Kidney epithelial cell (primary cell): ENCODE measurements at regions not wholly inside any gene's neighbourhood (a gene's known extent, or its start where the extent isn't known, plus 50 kb on each side); places are given as distances from the start of the nearest gene placed in this dataset.

Experiments
- DNase-seq: peaks from one replicate; pipeline ENCODE4 v3.0.0-alpha.2; 2010; ENCODE audit warnings: low read depth
- H3K27me3 ChIP-seq: 2 replicates; pipeline ENCODE4 v1.6.0; 2011; ENCODE audit warnings: low read length; ENCODE audit not compliant: control insufficient read depth, insufficient read depth
- H3K36me3 ChIP-seq: 2 replicates; pipeline ENCODE4 v1.5.1; 2011; ENCODE audit warnings: low read length; ENCODE audit not compliant: control insufficient read depth, insufficient read depth
- H3K4me3 ChIP-seq: 2 replicates; pipeline ENCODE4 v1.5.1; 2011; ENCODE audit warnings: low read depth, mild to moderate bottlenecking, control low read depth, low read length
- TF ChIP-seq, protein P1 (sequence below): IDR thresholded peaks from 2 replicates; pipeline ENCODE4 v1.5.1; 2011; ENCODE audit warnings: mild to moderate bottlenecking, moderate library complexity, low read length, control low read depth, inconsistent platforms; ENCODE audit not compliant: insufficient read depth, poor library complexity, severe bottlenecking

DNA sequence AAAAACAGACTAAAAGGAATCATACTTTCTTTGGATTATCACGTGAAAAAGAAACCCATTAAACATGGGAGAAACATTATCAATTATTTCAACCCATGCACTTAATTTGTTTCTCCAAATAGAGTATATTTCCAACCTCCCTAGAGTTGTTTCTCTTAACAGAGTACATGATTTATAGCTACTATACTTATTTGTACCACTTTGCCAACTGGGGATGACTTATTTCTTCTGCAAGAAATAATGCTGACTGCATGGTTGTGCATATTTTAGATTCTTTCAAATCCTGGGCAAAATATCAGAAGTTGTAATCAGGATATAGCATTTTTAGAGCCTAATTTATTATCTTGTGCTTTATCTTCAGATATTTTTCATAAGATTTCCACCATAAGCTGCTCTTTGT lies 629.1 kb upstream of the EYS start:
- H3K36me3 ChIP-seq, result no peaks in the 10 kb centered on the region
- H3K4me3 ChIP-seq, result no peak overlapping the region
- TF ChIP-seq, protein P1, sequence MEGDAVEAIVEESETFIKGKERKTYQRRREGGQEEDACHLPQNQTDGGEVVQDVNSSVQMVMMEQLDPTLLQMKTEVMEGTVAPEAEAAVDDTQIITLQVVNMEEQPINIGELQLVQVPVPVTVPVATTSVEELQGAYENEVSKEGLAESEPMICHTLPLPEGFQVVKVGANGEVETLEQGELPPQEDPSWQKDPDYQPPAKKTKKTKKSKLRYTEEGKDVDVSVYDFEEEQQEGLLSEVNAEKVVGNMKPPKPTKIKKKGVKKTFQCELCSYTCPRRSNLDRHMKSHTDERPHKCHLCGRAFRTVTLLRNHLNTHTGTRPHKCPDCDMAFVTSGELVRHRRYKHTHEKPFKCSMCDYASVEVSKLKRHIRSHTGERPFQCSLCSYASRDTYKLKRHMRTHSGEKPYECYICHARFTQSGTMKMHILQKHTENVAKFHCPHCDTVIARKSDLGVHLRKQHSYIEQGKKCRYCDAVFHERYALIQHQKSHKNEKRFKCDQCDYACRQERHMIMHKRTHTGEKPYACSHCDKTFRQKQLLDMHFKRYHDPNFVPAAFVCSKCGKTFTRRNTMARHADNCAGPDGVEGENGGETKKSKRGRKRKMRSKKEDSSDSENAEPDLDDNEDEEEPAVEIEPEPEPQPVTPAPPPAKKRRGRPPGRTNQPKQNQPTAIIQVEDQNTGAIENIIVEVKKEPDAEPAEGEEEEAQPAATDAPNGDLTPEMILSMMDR, result no peak
- no peaks in the 10 kb centered on the region for H3K27me3 ChIP-seq
- no peak for DNase-seq

DNA sequence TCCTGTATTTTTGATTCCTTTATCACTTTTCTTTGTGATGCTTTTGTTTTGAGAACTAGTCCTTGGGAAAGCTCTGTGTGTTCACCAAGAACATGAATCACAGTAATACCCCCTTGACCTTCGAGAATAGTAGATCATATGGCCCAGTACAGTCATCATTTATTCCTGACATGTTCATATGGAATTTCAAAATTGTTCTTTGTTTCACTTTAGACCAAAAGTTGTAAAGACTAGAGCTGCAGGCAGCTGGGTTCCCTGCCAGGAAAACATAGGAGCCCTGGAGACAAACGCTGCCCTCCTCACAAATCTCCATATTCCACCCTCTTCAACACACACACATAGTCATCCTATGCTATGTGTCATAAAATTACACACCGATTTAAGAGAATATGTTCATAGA lies 621.2 kb upstream of the EYS start:
- no peaks in the 10 kb centered on the region for H3K36me3 ChIP-seq
- TF ChIP-seq, protein P1, result no peak
- H3K4me3 ChIP-seq, result no peak overlapping the region
- DNase-seq, result no peak
- H3K27me3 ChIP-seq, result no peaks in the 10 kb centered on the region

DNA sequence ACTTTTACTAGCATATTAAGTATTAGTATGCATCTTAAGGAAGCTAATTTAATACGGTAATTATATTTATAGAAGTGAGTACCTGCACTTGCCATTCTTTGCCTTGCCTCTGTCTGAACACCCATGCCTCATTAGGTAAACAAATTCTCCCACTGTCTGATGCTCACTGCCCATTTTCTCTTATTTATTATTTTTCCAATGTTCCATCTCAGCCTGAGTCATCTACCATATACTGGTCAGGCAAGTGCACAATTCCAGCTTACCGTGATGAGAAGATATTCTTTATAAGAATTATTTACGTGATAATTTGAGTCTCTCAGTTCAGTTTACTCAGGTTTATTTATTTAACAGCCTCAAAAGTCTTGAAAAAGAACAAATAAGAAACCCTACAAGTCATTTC lies 619.2 kb upstream of the EYS start:
- no peak for DNase-seq
- TF ChIP-seq, protein P1, result no peak
- no peak overlapping the region for H3K4me3 ChIP-seq
- no peaks in the 10 kb centered on the region for H3K27me3 ChIP-seq
- no peaks in the 10 kb centered on the region for H3K36me3 ChIP-seq

DNA sequence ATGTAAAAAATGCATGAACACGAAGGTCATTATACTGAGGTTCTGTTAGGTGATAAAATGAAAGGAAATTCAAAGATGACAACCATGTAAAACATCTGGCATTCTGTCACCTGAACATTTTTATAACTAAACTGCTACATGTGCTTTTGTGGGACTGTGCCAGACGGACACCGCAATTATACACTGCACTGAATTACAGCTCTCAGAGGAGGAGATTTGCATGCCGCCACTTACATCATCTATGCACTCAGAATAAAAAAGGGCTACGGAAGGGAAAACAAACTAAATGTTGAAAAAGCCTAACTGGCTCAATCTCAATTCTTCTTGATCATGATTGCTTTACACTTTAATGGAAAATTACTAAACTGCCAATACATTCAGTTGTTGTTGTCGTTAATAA lies 614.0 kb upstream of the EYS start:
- no peaks in the 10 kb centered on the region for H3K36me3 ChIP-seq
- no peak for DNase-seq
- H3K27me3 ChIP-seq, result no peaks in the 10 kb centered on the region
- no peak overlapping the region for H3K4me3 ChIP-seq
- TF ChIP-seq, protein P1, result no peak

DNA sequence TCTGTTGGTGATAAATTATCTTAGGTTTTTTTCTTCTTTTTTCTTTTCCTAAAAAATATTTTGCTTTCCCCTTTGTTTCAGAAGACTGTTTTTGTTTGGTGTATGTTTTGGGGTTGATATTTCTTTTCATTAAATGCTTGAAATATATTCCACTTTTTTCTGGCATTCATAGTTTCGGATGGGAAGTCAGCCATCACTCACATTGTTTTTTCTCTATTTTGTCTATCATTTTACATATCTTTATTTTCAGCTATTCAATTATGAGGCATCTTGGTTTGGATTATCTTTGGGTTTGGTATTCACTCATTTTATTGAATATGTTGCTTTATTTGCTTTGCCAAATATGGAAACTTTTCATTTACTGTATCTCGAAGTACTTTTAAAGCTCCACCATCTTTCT lies 600.5 kb upstream of the EYS start:
- DNase-seq, result no peak
- TF ChIP-seq, protein P1, result no peak
- no peak overlapping the region for H3K4me3 ChIP-seq

DNA sequence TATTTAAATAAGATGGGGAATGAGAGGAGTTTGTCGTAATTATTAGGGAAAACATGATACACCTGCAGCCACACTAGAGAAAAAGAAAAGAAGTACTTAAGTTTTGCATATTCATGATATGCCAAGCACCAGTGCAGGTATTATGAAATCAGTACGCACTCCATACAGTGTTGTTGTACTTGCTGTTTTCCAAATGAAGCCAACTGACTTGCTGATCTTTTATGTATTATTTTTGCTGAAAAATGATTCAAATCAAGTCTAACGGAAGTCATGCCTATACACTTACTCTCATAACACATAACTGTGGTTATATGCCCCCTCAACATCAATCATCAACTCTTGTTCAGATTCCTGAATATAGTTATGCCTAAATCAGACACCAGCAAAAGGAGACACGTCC lies 584.9 kb upstream of the EYS start:
- no peaks in the 10 kb centered on the region for H3K27me3 ChIP-seq

More for the DNA sequence above, 600.5 kb upstream of the EYS start:
- H3K36me3 ChIP-seq, result no peaks in the 10 kb centered on the region
- H3K27me3 ChIP-seq, result no peaks in the 10 kb centered on the region

More for the DNA sequence above, 584.9 kb upstream of the EYS start:
- no peak for DNase-seq
- Histone ChIP-seq H3K36me3 (no peaks in the 10 kb centered on the region), H3K4me3 (no peak overlapping the region)
- TF ChIP-seq, protein P1, result no peak
